ENCODE measurements at regions not wholly inside any gene's neighbourhood (a gene's known extent, or its start where the extent isn't known, plus 50 kb on each side); places are given as distances from the start of the nearest gene placed in this dataset.

DNA sequence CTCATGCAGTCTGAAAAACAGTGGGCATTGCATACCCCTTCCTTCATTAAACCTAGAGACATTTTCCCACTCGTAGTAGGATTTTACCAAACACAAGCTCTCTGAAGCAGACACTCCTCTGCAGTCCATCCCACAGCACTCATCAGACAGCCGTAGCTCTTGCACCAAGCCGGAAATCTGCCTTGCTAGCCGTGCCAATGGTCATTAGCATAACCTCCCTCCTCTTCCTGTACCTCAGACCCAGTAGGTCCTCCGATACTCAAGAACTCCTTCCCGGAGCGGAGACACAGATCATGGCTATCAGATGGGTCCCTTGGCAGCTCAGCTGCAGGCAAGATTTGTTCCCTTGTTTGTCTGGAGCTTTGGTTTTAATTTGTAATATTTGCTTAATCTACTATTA, 483.1 kb upstream of the PSMD7 start:
- no peaks in the 10 kb centered on the region for H4K20me1 ChIP-seq (ENCODE audit: insufficient read depth, low read length)

More for the DNA sequence above, 483.1 kb upstream of the PSMD7 start:
- H3K79me2 ChIP-seq (ENCODE audit: insufficient read depth, low read length) = no peaks in the 10 kb centered on the region
- DNase-seq (ENCODE audit: low spot score) (no peak), FAIRE-seq (no peak), ATAC-seq (no peak)
- H3K9ac ChIP-seq (ENCODE audit: insufficient read depth, low read depth, low read length) = no peak overlapping the region
- H3K27me3 ChIP-seq (ENCODE audit: control insufficient read depth in 1 of 2, insufficient read depth in 2 of 2, low read length in 2 of 2) = peaks cover 0 to 4% of the 10 kb centered on the region in 2 experiments; a peak in 1 of 5 replicates
- BruUV-seq (replicated peaks) = no TSS peak
- intact Hi-C loops (cut with micrococcal nuclease; ENCODE audit: unreplicated experiment) = no loop called here
- H3K36me3 ChIP-seq (replicated peaks in 1 of 2; ENCODE audit: control insufficient read depth in 1 of 2, insufficient read depth in 2 of 2, low read length in 2 of 2) = no peaks in the 10 kb centered on the region
- POLR2A ChIA-PET = no interaction called here
- H3K4me2 ChIP-seq (ENCODE audit: low read depth, low read length) = no peak overlapping the region
- H3K27ac ChIP-seq (ENCODE audit: extremely low read length, insufficient read depth, low read length) = no peak overlapping the region
- H3K4me3 ChIP-seq (replicated peaks in 1 of 3; ENCODE audit: insufficient read depth in 1 of 3, low read depth in 2 of 3, low read length in 3 of 3) = no peak overlapping the region
- in situ Hi-C loops (cut with HindIII; ENCODE audit: extremely low pct_ligation_motif_present, low pct_unique_long_range_greater_than_20kb) = no loop called here
- no peak overlapping the region for H2AFZ ChIP-seq (ENCODE audit: low read length)
- no peaks in the 10 kb centered on the region for H3K9me3 ChIP-seq (ENCODE audit: low read length)
- H3K4me1 ChIP-seq (ENCODE audit: insufficient read depth, low read length) = no peaks in the 10 kb centered on the region
- TF ChIP-seq SCMH1 (CRISPR knock-in tag; IDR thresholded peaks at IDR 0.05; ENCODE audit: borderline replicate concordance) (no peak), KAT8 (CRISPR knock-in tag; IDR thresholded peaks at IDR 0.05) (no peak), ISX (CRISPR knock-in tag; conservative IDR thresholded peaks at IDR 0.05) (no peak), FOXA1 (IDR thresholded peaks at IDR 0.05) (no peak), FOXA1 (CRISPR knock-in tag; IDR thresholded peaks at IDR 0.05) (no peak), ZNF878 (CRISPR knock-in tag; IDR thresholded peaks at IDR 0.05) (no peak), SIX4 (CRISPR knock-in tag; IDR thresholded peaks at IDR 0.05) (no peak), HNRNPH1 (optimal IDR thresholded peaks at IDR 0.05; ENCODE audit: low read depth, low read length) (no peak), HNRNPL (IDR thresholded peaks at IDR 0.05; ENCODE audit: low read depth, low read length) (no peak), FOSL2 (CRISPR knock-in tag; IDR thresholded peaks at IDR 0.05) (no peak), ZNF556 (CRISPR knock-in tag; IDR thresholded peaks at IDR 0.05; ENCODE audit: borderline replicate concordance) (no peak), KDM5A (IDR thresholded peaks at IDR 0.05; ENCODE audit: borderline replicate concordance, low read length) (no peak), ATF6 (CRISPR knock-in tag; conservative IDR thresholded peaks at IDR 0.05) (no peak), ZNF780A (CRISPR knock-in tag; IDR thresholded peaks at IDR 0.05) (no peak)
- TF ChIP-seq, protein P1, sequence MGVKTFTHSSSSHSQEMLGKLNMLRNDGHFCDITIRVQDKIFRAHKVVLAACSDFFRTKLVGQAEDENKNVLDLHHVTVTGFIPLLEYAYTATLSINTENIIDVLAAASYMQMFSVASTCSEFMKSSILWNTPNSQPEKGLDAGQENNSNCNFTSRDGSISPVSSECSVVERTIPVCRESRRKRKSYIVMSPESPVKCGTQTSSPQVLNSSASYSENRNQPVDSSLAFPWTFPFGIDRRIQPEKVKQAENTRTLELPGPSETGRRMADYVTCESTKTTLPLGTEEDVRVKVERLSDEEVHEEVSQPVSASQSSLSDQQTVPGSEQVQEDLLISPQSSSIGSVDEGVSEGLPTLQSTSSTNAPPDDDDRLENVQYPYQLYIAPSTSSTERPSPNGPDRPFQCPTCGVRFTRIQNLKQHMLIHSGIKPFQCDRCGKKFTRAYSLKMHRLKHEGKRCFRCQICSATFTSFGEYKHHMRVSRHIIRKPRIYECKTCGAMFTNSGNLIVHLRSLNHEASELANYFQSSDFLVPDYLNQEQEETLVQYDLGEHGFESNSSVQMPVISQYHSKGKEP (CRISPR knock-in tag; IDR thresholded peaks at IDR 0.05) = no peak
- CTCF ChIA-PET (ENCODE audit: low intra/inter-chr PET ratio, low total read pairs) = no interaction called here
- 1% methylated on average over 7 of the region's 7 CpGs for WGBS (ENCODE audit: low lambda C conversion rate)

Measured in HepG2 (cell line).